ENCODE measurements at regions not wholly inside any gene's neighbourhood (a gene's known extent, or its start where the extent isn't known, plus 50 kb on each side); places are given as distances from the start of the nearest gene placed in this dataset.

DNA sequence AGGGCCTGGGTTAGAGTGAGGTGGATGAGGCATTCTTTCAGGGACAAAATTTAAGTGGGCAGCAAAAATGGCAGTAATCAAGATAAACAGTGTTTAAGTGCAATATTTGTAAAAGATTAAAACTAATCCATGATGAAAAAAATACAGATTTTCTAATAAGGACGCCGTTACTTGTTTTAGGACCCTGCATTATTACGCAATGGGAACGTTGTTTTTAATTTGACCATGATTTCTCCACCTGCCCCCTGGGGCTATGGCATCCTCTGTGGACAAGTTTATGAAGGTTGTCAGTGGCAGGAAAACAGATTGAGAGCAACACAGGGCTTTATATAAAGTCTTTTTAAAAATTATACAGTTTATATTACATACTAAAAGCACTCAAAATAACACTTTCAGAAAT is 380.6 kb upstream of the PHF14 start:
- no peak for DNase-seq (ENCODE audit: low read depth)
- H3K4me3 ChIP-seq (ENCODE audit: low read depth, low read length), result no peak overlapping the region
- TF ChIP-seq, protein P1, sequence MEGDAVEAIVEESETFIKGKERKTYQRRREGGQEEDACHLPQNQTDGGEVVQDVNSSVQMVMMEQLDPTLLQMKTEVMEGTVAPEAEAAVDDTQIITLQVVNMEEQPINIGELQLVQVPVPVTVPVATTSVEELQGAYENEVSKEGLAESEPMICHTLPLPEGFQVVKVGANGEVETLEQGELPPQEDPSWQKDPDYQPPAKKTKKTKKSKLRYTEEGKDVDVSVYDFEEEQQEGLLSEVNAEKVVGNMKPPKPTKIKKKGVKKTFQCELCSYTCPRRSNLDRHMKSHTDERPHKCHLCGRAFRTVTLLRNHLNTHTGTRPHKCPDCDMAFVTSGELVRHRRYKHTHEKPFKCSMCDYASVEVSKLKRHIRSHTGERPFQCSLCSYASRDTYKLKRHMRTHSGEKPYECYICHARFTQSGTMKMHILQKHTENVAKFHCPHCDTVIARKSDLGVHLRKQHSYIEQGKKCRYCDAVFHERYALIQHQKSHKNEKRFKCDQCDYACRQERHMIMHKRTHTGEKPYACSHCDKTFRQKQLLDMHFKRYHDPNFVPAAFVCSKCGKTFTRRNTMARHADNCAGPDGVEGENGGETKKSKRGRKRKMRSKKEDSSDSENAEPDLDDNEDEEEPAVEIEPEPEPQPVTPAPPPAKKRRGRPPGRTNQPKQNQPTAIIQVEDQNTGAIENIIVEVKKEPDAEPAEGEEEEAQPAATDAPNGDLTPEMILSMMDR (IDR thresholded peaks at IDR 0.05; ENCODE audit: insufficient read depth, low read depth, low read length), result no peak

DNA sequence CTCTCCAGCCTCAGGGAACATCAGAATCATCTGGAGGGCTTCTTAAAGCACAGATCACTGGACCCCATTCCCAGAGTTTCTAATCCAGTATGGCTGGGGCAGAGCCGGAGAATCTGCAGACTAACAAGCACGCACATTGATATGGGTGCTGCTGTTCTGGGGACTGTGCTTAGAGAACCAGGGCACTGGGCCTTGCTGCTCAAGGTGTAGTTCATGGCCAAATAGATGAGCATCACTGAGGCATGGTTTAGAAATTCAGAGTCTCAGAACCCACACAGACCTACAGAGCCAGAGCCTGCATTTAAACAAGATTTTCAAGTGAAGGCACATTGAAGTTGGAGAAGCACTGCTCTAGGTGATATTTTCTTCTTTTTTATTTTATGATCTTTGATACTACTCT is 376.8 kb upstream of the PHF14 start:
- no peak for DNase-seq (ENCODE audit: low read depth)
- no peak overlapping the region for H3K4me3 ChIP-seq (ENCODE audit: low read depth, low read length)
- TF ChIP-seq, protein P1 (IDR thresholded peaks at IDR 0.05; ENCODE audit: insufficient read depth, low read depth, low read length), result no peak

DNA sequence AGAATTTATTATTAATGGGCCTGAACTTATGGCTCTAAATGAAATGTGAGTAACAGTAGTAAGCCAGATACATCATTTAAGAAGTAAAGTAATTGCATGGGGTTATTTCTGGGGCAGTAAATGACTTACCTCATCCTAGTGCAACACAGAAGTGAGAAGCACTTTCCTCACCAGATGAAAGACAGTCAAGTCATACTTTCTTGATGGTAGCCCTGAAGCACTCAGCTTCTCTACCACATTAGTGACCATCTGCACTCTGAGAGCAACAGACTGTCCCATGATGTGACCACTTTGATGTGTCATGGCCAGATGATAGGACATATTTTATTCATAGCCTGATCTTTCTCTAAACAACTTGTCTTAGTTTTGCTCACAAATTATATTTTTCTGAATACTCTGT is 369.5 kb upstream of the PHF14 start:
- TF ChIP-seq, protein P1 (IDR thresholded peaks at IDR 0.05; ENCODE audit: insufficient read depth, low read depth, low read length), result no peak
- no peak for DNase-seq (ENCODE audit: low read depth)
- H3K4me3 ChIP-seq (ENCODE audit: low read depth, low read length), result no peak overlapping the region

DNA sequence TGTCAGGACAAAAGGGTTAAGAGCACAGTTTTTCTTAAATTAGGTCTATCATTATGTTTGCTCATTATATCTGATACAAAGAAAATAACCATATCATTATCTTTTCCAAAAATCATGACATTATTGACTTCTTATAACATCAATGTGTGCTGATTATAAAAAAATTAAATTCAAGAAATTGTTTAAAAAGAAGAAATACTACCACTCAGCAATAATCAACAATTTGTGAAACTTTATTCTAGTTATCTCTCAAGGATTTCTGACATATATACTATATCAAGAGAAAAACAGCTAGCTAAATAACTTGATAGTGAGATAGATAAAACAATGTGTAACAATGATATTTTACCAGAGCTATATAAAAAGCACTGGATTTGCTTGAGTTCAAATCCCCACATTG is 360.7 kb upstream of the PHF14 start:
- TF ChIP-seq, protein P1 (IDR thresholded peaks at IDR 0.05; ENCODE audit: insufficient read depth, low read depth, low read length), result no peak
- DNase-seq (ENCODE audit: low read depth), result no peak

DNA sequence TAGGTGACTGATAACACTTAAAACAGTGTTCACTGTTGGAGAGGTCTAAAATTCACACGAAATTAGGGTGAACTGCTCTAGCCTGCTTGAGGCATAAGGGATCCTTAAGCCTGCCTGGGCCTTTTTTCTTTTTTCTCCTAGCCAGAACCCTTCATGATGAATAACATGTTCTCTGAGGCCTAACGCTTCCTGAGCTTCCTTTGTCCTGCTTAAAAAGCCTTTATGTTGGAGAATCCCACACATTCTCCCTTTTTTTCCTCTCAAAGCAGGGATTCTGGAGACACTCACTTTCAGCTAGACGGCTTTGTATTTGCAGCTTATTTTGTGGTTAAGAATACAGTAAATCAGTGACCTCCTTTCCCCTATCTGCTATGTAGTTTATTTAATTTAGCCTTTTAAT is 354.7 kb upstream of the PHF14 start:
- DNase-seq (ENCODE audit: low read depth), result no peak
- TF ChIP-seq, protein P1 (IDR thresholded peaks at IDR 0.05; ENCODE audit: insufficient read depth, low read depth, low read length), result no peak
- no peak overlapping the region for H3K4me3 ChIP-seq (ENCODE audit: low read depth, low read length)

More for the DNA sequence above, 360.7 kb upstream of the PHF14 start:
- H3K4me3 ChIP-seq (ENCODE audit: low read depth, low read length), result no peak overlapping the region

DNA sequence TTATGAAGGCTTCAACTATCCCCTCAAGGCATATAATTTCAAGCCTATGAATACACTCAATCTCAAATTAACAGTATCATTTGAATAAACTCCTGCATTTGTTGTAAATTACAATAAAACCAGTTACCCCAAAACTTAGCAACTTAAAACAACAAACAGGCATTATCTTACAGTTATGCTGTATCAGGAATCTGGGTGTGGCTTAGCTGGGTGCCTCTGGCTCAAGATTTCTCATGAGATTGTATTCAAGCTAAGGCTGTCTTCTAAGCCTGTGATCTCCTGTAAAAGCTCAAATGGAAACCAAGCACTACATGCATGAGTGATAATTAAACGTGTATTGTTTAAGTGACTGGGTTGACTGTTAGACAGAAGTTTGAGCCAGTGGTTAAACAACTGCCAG is 341.0 kb upstream of the PHF14 start:
- no peak overlapping the region for H3K4me3 ChIP-seq (ENCODE audit: low read depth, low read length)
- TF ChIP-seq, protein P1 (IDR thresholded peaks at IDR 0.05; ENCODE audit: insufficient read depth, low read depth, low read length), result no peak
- DNase-seq (ENCODE audit: low read depth), result no peak

DNA sequence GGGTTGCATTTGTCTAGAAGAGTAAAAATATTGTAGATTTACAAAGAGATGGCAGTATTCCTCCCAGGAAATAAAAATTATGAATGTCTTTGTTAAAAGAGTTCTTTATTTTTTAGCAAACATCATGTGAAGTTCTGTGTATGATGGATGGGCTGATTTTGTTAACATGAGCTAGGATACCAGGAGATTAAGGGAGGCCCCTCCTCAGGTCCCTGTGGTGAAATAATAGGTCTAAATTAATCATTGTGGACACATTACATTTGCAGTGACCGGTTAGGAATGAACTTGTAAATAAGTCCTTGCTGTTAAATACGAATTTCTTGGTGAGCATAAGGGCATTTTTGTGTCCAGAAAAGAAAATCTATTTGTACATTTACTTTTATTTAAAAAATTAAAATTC is 339.4 kb upstream of the PHF14 start:
- no peak for DNase-seq (ENCODE audit: low read depth)
- no peak overlapping the region for H3K4me3 ChIP-seq (ENCODE audit: low read depth, low read length)
- TF ChIP-seq, protein P1 (IDR thresholded peaks at IDR 0.05; ENCODE audit: insufficient read depth, low read depth, low read length), result no peak
